ENCODE measurements at regions not wholly inside any gene's neighbourhood (a gene's known extent, or its start where the extent isn't known, plus 50 kb on each side); places are given as distances from the start of the nearest gene placed in this dataset.

DNA sequence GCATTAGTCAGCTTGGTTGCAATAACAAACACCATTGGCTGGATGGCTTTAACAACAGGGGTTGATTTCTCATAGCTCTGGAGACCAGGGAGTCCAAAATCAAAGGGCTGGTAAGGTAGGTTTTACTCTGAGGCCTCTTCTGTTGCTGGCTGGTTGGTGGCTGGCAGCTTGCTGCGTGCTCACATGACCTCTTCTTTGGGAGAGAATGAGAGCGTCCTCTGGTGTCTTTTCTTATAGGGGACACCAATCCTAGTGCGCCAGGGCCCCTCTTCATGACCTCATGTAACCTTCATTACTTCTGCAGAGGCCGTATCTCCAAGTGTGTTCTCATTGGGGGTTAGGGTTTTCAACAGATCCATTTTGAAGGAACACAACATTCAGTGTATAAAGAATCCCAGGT lies 1308.3 kb downstream of the TBC1D22A start:
- TF ChIP-seq, protein P1, sequence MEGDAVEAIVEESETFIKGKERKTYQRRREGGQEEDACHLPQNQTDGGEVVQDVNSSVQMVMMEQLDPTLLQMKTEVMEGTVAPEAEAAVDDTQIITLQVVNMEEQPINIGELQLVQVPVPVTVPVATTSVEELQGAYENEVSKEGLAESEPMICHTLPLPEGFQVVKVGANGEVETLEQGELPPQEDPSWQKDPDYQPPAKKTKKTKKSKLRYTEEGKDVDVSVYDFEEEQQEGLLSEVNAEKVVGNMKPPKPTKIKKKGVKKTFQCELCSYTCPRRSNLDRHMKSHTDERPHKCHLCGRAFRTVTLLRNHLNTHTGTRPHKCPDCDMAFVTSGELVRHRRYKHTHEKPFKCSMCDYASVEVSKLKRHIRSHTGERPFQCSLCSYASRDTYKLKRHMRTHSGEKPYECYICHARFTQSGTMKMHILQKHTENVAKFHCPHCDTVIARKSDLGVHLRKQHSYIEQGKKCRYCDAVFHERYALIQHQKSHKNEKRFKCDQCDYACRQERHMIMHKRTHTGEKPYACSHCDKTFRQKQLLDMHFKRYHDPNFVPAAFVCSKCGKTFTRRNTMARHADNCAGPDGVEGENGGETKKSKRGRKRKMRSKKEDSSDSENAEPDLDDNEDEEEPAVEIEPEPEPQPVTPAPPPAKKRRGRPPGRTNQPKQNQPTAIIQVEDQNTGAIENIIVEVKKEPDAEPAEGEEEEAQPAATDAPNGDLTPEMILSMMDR (conservative IDR thresholded peaks at IDR 0.05; ENCODE audit: low read length) = no peak
- TF ChIP-seq EZH2phosphoT487 (IDR thresholded peaks at IDR 0.05; ENCODE audit: borderline replicate concordance) = no peak
